ENCODE measurements at regions not wholly inside any gene's neighbourhood (a gene's known extent, or its start where the extent isn't known, plus 50 kb on each side); places are given as distances from the start of the nearest gene placed in this dataset.

DNA sequence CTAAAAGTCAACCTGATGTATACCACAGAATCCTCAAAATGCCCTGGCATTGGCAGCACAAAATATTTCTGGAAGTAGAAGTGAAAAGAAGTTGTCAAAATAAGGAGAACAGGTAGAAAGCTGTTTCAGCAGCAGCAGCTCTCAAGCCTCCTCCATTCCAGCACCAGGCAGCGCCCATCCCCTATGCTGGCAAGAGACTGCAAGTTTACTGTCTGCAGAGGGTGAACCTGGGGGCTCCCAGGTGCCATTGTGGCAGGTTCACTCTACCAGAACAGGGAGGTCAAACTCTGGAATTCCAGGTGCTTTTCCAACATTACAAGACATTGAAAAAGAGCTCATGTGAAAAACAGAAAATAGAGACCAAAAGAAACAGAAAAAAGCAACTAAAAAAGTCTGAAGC, 128.8 kb upstream of the CTTNBP2NL start:
- DNase-seq = no peak

DNA sequence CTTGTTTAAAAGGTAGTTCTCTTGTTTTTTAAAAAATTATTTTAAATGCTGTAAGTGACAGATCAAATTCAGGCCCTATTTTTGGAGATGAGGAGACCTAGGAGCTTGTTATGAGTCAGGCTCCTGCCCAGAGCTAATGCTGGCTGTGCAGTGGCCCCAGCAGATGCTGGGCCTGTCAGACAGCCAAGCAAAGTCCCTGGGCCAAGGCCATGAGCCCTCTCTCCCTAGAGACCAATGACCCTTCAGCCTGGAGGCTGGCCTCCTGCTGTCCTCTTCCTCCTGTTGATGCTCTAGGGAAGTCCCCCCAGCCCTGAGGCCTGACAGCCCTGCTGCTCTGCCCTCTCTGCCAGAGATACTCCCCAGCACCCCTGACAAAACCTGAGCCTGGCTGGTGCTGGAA, 128.1 kb upstream of the CTTNBP2NL start:
- no peak for DNase-seq

DNA sequence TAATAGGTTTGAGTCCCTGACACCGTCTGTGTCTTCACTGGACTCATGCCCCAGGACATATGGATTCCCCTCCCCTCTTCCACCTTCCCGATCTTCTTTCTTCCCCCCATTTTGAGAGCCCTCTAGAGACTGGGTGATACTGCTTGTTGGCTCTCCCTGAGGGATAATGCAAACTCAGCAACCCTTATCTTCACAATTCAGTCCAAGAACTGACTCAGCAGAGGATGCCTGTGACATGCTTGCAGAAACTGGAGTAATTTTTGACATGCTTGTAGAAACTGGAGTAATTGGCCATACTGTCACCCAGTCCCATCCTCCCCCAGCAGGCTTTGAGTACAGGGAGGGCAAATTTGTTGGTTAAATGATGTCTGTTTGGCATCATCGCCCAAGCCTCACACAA, 127.6 kb upstream of the CTTNBP2NL start:
- DNase-seq = no peak

DNA sequence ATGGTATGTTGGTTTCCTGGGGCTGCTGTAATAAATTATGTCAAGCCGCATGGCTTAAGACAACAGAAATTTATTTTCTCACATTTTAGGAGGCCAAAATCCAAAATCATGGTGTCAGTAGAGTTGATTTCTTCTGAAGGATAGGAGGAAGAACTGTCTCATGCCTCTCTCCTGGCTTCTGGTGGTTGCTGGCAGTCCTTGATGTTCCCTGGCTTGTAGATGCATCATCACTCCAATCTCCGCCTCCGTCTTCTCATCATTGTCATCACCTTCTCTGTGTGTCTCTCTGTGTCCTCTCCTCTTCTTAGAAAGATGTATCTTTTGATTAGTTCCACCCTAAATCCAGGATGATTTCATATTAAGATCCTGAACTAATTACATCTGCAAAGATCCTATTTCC, 124.7 kb upstream of the CTTNBP2NL start:
- DNase-seq = no peak

DNA sequence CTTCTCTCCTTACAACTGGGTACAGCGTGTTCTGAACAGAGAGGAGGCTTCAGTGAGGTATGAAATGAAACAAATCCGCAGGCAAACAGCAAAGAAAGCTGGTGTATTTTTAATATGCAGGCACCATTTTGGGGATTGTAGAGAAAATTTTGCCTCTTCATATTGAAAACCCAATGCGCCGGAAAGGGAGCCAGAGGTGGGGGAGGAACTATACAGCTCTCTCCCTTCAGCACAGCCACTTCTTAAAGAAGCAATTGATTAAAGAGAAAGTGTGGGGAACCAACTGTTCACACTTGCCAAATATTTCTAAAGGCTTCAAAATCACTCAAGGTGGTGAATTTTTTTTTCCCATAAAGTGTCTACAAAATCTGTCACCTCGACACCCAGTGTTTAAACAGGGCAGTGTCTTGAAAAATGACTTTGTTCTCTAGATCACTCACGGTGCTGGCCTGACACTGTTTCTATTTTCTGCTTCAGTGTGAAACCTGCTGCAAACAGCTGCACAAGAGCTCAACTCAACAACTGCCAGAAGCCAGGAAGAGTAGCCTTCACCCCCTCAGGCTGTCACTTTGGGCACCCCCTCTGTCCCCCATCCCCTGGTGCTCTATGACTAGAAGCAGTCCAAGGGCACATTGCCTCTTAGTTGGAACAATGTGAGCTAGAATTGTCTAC, 123.8 kb upstream of the CTTNBP2NL start:
- no peak for DNase-seq

DNA sequence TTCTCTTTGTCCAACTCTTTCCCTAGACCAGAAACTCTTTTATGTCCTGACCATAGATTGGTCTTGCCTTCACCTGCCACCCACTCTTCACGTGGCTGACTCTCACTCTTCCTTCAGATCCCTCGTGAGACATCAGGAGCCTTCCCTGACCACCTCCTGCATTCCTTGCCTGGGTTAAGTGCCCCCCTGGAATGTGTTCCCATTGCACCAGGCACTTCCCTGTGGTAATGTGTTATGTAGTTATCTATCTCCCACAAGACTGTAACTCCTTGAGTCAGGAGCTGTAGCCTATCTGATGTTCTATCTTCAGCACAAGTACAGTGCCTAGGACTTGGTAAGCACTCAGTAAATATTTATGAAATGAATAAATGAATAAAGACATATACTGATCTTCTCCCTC, 111.2 kb upstream of the CTTNBP2NL start:
- no peak for DNase-seq

DNA sequence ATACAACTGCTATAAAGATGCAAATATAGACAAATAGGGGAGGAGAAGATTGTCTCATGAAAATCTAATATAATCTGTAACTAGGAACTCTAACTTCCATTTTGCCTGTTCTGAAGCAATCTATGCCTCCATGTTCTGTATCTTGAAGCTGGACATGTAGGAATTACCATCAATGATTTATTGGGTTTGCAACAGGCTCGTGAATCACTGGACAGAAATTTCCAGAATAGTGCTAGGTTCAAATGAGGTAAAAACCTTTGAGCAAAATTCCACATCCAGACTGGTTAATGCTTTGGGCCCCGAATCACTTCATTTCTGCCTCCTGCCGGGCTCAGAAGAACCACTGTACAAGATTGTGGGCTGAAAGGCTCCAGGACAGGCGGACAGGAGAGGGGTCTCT, 110.7 kb upstream of the CTTNBP2NL start:
- DNase-seq = no peak

DNA sequence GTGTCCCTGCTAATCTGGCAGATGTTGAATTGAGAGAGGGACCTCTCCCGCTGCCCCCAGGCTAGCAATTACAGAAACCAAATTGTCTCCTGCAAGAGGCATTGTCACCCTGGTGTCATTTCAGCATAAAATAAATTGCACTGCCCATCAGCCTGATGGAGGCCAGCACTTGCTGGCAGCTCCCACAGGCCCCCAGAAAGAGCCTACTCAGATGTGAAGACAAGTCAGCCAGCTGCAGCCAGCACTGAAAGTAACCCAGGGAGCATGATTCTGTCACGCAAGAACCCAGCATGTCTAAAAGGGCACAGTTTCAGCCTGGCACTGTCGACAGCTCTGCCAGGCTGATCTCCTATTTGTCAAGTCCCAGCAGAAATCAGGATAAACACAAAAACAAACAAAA, 110.3 kb upstream of the CTTNBP2NL start:
- no peak for DNase-seq

DNA sequence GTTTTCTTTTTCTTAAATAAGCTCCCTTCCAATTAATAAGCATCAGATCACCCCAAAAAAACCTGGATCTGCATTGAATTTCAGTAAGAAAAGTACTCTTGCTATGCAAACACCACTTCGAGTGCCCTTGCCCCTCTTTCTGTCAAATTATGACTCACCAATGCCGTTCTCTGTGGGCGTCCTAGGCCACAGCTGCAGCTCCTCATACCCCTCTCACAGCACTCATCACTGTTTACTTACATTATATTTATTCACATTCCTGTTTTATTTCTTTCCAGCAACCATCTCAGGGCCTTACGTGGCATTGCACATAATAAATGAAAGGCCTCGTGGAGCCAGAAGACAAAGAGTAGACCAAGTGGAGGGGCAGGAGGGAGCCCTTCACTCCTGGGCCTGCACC, 99.1 kb upstream of the CTTNBP2NL start:
- no peak for DNase-seq

DNA sequence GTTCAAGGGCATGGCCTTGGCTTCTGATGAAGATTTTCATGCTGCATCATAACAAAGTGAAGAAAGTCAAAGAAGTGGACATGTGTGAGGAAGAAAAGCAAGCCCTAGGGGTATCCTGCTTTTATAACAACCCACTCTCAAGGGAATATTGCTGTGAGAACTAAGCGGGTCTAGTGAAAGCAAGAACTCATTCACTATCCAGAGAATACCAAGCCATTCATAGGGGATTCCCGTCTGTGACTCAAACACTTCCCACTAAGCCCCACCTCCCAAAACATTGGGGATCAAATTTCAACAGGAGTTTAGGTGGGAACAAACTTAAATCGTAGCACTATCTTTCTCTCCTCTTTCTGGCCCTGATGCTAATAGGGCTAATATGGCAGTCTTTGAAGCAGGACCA, 98.5 kb upstream of the CTTNBP2NL start:
- no peak for DNase-seq

DNA sequence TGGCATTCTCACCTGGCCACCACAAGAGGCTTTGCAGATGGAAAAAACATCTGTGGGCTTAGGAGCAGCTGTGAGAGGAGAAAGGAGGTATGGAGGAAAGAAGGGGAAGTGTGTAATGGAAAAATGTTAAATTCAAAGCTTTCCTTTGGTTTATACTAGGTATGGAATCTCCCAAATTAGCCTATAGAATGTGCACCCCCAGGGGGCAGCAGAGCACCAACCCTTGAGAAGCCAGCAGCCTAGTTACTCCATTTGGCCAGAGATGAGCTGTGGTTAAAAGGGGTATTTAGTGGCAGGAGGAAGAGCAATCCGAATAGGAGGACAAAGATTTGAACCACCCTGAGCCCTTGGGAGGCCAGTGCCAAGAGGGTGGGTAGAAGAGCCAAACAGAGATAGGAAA, 97.5 kb upstream of the CTTNBP2NL start:
- DNase-seq = no peak

DNA sequence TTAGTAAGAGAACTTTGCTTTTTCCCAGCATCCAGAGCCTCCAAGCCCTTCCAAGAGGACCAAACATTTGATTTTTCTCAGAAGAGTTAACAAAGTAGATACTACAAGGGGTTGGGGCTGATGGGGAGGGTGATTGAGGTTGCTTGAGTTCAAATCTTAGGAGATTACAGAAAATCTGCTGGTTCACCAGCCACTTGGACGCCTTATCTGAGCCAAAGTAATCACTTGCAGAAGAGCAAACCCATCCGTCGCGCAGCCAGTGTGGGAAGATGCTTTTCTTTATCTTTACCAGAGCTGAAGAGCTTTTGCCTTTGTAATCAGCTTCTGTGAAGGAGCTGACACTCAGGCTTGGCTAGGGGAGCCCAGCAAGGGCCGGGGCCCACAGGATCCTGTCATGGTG, 91.9 kb upstream of the CTTNBP2NL start:
- DNase-seq = no peak

DNA sequence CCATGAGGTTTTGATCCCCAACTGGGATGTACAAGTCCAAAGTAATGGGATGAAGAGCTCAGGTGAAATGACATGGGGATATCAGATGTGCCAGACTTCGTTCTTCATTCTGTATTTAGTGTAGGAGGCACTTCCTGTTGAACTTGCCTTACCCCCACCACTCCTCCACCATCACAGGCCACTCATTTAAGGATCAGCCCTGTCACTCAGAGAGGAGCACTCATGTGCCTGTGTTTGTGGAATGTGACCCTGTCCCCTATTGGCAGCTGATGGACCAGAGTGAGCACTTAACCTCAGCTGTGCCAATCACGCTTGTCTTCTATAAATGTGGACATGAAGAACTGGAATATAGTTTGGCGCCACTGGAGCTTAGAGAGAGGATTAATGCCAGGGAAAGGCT, 91.4 kb upstream of the CTTNBP2NL start:
- no peak for DNase-seq

DNA sequence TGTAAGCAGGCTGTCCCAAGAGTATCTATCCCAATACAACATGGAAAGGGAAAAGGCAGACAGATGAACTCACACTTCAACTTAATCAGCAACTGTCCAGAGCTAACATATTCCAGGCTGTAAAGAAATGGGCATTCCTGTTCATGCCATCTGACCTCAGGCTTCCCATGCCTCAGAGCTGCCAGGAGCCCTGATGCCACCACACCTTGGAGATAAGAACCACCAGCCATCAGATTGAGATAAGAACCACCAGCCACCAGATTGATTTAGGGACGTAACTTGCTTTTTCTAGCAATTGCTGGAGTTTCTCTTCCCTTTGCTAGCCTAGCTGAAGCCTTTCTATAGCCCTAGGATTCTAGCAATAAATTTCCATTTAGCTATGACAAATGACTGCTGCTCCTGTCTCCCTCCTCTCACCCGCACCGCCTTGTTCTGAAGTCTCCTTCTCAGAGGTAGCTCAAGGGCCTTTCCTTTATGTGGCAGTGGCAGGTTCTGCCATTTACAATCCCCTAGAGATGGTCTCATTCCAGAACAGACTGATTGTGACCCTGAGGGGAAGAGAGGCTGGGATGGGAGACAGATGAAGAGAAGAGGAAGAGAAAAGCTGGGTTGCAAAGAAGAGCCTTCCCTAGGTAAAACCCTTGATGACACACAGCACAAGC, 88.0 kb upstream of the CTTNBP2NL start:
- DNase-seq = peak; percentile 9

DNA sequence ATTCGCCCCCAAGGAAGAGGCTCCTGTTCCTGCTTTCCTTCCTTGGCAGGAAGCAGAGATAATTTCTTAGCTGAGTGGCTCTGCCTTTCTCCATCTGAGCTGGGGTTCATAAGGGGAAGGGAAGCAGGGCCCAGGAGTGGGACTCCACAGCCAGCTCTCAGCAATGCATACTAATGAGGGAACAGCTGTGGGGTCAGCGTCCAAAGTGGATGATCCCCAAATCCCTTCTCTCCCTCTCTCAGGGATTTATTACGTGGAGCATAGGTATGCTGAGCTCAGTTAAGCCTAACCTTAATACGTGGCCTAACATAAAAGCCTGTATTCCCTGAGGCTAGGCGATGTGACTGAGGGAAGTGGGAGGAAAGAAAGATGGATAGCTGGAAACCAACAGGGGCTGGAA, 87.3 kb upstream of the CTTNBP2NL start:
- DNase-seq = no peak

DNA sequence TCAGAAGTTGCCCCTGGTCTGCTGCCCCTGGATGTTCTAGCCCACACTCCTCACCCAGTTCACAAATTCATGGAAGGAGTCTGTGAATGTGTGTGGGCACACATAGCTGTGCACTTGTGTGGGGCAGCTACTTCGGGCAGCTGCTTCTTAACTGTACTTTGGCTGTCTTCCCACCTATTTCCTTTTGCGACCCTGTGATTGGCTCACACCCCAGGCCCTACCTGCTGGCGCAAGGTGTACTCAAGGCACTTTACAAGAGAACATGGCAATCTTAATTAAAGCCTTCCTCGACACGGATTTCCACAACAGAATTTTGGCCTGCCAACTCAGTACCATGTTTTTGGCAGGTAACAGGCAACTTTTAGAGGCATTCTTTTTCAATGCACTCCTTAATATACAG, 86.5 kb upstream of the CTTNBP2NL start:
- DNase-seq = no peak

DNA sequence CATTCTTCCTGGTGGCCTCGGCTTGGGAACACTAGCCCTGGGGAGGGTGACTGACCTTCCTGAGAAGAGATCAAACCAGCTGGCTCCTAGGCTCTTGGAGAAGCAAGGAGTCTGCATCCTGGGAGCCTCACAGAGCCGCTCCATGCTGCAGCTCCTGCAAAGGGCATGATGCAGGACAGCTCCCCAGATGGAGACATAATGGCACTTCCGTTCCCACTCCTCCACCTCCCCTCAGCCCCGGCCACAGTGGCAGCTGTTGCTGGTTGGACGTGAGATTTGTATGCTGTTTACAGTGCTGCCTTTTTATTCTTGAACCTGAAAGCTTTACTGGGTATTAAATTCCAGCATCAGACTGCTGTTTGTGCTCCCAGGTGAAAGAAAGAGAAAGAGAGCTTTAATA, 83.7 kb upstream of the CTTNBP2NL start:
- DNase-seq = no peak

DNA sequence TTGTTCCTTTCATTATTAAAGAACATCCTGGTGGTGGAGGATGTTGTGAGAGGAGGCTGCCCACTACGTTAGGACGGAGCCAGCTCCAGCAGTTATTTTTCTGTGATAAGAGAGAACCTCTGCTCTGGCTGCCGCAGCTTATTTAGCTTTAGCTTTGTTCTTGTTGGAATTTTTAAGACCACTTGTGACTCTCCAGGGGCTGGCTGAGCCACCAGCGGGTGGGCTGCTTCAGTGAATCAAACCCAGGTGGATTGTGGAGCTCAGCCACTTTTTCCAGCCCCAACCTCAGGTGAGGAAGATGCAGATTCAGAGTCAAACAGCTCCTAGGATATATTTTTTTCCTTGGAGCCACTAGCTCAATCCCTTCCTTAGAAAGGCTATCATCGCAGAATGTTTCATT, 83.1 kb upstream of the CTTNBP2NL start:
- DNase-seq = no peak

DNA sequence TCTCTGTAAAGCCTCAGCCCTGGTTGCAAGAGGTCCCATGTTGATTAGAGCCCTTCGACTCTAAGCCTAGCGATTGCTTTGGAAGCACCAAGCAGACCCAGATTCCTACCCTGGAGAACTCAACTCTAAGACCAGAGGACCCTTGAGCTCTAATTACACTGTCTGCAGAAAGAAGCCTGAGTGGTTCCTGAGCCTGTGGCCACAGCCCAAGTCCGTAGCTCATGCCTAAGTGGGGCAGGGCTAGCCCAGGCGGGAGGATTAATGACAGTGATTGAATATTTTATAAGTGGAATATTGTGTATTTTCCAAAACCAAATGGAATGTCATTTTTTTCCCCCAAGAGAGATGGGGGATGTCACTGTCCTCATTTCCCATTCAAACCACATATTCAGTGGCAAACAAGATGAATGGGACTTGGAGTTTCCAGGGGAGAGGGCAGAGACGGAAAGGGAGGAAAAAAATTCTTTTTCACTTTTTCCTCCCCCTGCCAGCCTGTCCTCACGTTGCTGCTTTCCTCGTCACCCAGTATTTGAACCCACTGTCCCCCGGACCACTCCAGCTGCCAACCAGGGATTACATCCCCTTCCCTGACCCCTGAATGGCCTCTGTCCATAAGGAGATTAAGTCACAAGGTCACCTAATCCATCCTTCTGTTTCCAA, 79.6 kb upstream of the CTTNBP2NL start:
- no peak for DNase-seq

DNA sequence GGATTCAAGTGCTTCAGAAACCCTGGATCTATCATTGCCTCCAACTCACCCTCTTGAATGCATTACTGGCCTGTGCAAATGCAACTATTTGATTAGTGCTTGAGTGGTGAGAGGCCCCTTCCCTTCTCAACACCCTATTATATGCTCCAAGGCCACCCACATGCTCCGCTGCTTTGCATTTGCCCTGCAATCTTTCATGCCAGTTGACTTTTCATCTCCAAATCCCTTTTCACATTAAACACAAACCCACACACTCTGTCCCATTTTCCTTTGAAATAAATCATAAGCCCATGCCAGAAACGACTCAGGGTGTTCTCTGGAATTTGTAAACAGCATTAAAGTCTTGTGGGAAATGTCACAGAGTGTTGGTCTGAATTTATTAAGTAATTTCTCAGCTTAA, 78.9 kb upstream of the CTTNBP2NL start:
- DNase-seq = no peak

DNA sequence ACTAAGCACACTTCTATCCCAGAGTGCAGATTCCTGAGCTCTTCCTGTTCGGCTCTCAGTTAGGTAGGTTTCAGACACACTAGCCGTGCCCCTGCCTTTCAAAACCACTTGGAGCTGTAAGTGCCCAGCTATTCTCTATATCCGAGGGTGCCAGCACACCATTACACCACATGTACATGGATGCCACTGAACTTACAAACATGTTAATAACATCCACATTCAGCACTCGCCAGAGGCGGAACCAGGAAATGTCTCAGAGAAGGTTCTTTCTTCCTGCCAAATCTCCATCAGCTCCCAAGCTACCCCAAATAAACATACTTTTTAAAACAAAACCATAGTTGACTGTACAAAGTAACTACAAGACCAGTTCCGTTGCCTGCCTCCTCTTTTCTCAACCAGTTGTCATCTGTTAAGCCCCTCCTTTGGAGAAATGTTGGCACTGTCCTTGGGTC, 78.4 kb upstream of the CTTNBP2NL start:
- no peak for DNase-seq

DNA sequence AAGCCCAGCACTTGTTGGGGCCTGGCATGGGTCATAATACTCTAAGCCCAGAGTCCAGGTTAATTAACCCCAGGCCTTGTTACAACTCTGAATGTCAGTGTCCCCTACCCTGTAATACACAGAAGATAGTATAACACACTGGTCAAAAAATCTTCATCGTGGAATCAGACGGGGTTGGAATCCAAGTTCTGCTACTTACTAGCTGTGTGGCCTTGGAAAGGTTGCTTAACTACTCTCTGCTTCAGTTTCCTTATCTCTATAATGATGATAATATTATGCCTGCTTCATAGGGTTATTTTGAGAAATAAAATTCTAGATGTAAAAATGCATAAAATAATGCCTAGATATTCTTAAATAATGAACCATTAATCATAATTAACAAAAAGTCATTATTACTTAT, 77.8 kb upstream of the CTTNBP2NL start:
- DNase-seq = no peak

DNA sequence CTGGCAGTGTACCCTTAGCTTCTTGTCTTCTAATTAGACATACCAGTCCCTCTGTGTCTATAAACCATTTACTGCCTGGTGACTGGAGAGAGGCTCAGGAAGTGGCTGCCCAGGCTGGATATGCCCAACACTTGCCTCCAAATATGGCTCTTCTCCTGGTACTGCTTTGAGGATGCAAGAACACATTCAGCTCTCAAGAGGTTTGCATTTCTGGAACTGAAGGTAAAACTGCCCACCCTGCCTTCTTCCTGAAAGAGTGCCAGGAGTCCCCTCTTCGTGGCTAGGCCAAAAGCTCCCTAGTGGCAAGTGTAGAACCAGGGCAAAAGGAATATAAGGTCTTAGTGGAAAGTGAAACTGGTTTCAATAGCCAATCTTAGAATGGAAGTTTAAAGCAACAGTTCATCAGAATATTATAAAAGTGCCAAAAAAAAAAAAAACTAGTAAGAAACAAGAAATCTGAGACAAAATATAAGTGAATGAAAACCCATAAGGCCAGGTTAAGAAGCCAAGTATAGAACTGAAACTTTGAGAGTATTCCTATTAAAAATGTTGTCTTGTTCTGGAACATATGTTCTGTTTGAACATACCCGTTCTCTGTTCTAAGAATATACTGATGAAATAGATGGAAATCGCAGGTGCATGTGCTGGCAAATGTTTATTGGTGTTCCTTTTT, 77.2 kb upstream of the CTTNBP2NL start:
- DNase-seq = no peak

Data from NCI-H1436 (cell line).